GM21390 (cell line): ENCODE measurements at regions not wholly inside any gene's neighbourhood (a gene's known extent, or its start where the extent isn't known, plus 50 kb on each side); places are given as distances from the start of the nearest gene placed in this dataset.
"Not testable (repeated sequence)": the region's sequence is repeated elsewhere in the genome, so short reads cannot be mapped to it uniquely, and the experiment has no call there.

ENCODE experiments used
- ATAC-seq: cut with Tn5 transposase; IDR thresholded peaks from one replicate; pipeline ENCODE4 v1.9.1; 2021; ENCODE audit not compliant: unreplicated experiment

GRCh38 chr9:62833323-62834200, 1643.7 kb downstream of the SPATA31A7 start:
- ATAC-seq, result not testable (repeated sequence)

DNA sequence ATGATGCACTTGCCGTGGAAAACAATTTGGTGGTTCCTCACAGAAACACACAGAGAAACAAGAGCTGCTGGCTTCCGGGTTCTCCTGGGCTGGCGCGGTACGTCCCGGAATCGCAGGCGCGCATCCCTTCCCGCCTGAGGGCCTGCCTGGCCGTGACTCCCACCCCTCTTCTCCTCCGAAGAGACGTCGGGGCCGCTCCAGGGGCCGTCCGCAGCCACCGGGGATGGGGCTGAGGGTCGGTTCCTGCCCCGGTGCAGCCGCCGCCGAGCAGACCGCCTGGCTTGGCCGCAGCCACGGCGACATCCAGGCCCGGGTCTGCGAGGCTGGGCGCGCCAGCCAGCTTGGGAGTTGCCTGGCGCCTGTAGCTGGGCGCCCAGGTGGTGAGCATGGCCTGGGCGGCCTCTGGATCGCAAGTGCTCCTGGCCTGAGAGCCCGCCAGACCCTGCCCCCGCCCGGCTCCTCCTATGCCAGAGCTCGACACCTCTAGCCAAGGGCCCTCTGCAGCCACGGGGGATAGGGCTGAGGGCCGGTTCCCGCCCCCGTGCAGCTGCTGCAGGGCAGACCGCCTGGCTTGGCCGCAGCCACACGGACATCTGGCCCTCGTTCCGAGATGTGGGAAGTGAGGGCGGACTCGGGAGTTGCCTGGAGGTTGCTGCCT, 1647.5 kb downstream of the SPATA31A7 start:
- peak; percentile 14 for ATAC-seq

DNA sequence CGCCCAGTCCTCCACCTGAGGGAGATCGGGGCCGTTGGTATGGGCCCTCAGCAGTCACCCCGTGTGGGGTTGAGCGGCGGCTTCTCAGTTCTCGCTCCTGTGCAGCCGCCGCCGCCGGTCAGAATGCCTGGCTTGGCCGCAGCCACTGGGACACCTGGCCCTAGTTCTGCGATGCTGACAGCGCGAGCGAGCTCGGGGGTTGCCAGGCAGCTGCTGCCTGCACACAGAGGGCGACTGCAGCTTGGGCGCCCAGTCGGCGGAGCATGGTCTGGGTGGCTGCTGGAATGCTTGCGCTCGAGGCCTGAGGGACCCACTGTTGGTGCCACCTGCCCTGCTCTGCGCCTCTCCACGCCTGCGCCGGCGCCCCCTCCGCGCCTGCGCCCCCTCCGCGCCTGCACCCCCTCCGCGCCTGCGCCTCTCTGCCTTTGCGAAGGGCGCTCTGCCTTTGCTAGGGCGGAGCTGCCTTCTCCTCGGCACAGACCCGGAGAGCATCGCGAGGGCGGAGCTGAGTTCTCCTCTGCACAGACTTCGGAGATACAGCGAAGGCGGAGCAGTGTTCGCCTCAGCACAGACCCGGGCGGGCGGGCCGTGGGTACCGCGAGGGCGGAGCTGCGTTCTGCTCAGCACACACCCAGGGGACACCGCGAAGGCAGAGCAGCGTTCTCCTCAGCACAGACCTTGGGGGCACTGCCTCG, 1648.3 kb downstream of the SPATA31A7 start:
- ATAC-seq, result peak; percentile 100

GRCh38 chr9:62839168-62839567, 1649.3 kb downstream of the SPATA31A7 start:
- ATAC-seq, result not testable (repeated sequence)

- ATAC-seq, result not testable (repeated sequence)
Measured at GRCh38 chr9:62843145-62843544, 1653.3 kb downstream of the SPATA31A7 start.

GRCh38 chr9:62843706-62844290, 1654.0 kb downstream of the SPATA31A7 start:
- ATAC-seq, result not testable (repeated sequence)

GRCh38 chr9:62844681-62845185, 1654.9 kb downstream of the SPATA31A7 start:
- ATAC-seq, result not testable (repeated sequence)

DNA sequence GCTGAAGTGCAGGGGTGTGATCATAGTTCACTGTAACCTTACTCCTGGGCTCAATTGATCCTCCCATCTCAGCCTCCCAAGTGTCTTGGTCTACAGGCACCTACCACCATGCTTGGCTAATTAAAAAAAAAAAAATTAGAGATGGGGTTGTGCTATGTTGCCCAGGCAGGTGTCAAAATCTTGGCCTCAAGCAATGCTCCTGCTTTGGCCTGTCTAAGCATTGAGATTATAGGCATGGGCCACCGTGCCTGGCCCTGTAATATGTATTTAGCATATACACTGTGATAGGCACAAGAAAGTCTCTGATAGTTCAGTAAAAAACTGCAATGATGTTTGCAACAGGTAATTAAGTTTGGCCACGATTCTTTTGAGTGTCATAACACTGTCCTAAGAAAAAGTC, 1658.4 kb downstream of the SPATA31A7 start:
- not testable (repeated sequence) for ATAC-seq

GRCh38 chr9:62849991-62850390, 1660.2 kb downstream of the SPATA31A7 start:
- not testable (repeated sequence) for ATAC-seq

- not testable (repeated sequence) for ATAC-seq
Measured at GRCh38 chr9:62857280-62857679, 1667.4 kb downstream of the SPATA31A7 start.

GRCh38 chr9:62858240-62858639, 1668.4 kb downstream of the SPATA31A7 start:
- ATAC-seq, result not testable (repeated sequence)

DNA sequence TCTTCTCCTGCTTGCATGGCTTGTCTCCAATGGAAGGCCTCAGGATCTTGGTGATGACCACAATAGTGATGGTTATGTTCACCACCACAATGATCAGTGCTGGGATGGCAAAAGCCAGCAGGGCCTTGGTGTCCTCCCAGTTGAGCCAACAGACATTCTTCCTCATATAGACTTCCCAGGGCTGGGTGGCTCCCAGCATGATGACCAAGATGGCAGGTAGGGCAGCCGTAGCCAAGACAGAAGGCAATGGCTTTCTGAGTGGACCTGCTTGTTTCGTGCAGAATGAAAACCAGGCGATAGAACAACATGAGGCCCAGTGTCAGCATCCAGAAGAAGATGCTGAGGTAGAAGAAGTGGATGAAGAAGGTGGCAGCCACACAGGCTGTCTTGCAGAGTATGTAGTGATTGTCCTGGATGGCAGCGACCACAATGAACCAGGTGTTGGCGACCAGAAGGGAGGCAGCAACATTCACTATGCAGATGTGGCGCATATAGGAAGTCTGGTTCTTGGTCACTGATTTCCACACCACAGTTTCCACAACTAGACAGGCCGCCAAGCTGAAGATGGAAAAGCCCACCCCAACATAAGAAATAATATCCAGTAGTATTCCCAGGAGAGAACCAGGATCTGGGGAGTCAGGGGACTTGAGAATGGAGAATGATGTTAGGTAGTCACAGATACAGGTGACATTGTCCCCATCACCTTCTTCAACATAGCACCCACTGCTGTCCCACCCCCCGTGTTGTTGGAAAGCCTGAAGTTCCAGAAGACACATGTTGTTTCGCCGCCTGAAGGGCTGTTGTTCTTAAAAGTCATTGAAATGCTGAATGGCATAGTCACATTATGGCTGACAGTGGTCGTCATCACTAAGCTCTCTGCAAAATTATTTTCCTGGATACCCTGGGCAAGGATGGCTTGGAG, 1671.4 kb downstream of the SPATA31A7 start:
- ATAC-seq, result not testable (repeated sequence)

- ATAC-seq, result not testable (repeated sequence)
Measured at GRCh38 chr9:62862180-62862579, 1672.3 kb downstream of the SPATA31A7 start.

GRCh38 chr9:62863319-62863718, 1673.5 kb downstream of the SPATA31A7 start:
- not testable (repeated sequence) for ATAC-seq

DNA sequence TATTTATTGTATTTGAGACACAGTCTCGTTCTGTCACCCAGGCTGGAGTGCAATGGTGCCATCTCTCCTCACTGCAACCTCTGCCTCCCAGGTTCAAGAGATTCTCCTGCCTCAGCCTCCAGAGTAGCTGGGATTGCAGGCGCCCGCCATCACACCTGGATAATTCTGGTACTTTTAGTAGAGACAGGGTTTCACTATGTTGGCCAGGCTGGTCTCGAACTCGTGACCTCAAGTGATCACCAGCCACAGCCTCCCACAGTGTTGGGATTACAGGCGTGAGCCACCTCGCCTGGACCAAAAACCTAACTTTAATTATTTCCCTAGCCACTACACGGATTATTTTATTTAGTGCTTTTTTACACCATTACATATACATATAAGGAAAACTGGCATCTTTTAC, 1674.0 kb downstream of the SPATA31A7 start:
- ATAC-seq, result not testable (repeated sequence)

DNA sequence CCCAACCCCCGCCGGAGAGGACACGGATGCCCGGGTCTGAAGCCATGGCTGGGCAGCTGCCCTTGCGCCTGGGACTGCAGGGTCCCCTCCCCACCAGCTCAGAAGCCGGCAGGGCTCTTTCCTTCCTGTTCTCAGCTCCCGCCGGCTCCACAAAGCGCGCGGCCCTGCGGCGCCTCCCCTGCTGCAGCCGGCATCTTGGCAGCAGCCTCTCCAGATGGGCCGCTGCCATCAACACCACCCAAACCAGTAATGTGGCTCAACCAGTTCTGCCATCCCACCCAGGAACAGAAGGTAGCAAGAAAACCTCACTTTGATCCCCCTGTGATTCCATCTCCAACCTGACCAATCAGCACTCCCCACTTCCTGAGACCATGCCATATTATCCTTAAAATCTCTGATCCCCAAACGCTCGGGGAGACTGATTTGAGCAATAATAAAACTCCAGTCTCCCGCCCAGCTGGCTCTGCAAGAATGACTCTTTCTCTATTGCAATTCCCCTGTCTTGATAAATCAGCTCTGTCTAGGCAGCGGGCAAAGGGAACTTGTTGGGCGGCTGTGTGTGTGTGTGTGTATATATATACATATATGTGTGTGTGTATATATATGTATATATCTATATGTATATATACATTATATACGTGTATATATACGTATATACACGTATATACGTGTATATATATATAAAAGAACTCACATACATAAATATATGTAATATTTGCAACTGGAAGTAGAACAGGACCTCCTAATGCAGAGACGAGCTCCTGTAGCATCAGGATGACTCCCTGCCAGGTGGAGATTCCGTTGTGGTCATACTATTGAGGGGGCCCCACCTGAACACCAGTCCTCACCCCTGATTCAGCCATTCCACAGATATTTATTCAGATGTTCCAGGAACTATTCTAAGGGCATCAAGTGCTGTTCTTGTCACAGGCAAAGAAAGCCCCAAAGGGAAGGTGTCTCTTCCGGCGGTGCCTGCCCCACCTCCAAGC, 1674.9 kb downstream of the SPATA31A7 start:
- not testable (repeated sequence) for ATAC-seq

GRCh38 chr9:62869061-62869460, 1679.2 kb downstream of the SPATA31A7 start:
- not testable (repeated sequence) for ATAC-seq

GRCh38 chr9:62871765-62872164, 1681.9 kb downstream of the SPATA31A7 start:
- ATAC-seq, result not testable (repeated sequence)
